GM23338 (cell line): ENCODE measurements at regions not wholly inside any gene's neighbourhood (a gene's known extent, or its start where the extent isn't known, plus 50 kb on each side); places are given as distances from the start of the nearest gene placed in this dataset.

Experiments
- ATAC-seq: fragments of 200-7000 bp; cut with Tn5 transposase; 3 replicates; pipeline ENCODE4 v1.9.1; 2020
- DNase-seq: peaks from one replicate; pipeline ENCODE4 v3.0.0-alpha.2; 2015; ENCODE audit warnings: low spot score
- H2AFZ ChIP-seq: fragments of 200-600 bp; sonication (generic); 2 replicates; pipeline ENCODE4 v1.8.0; 2016; ENCODE audit warnings: antibody characterized with exemption, mild to moderate bottlenecking, moderate library complexity
- H3F3A ChIP-seq: fragments of 200-600 bp; sonication (generic); replicated peaks from 2 replicates; pipeline ENCODE4 v1.8.0; 2017; ENCODE audit warnings: antibody characterized with exemption, mixed run types, low read depth
- H3K27ac ChIP-seq: fragments of 200-600 bp; sonication (generic); 2 replicates; pipeline ENCODE4 v1.6.1; 2016; ENCODE audit warnings: low read depth
- H3K27me3 ChIP-seq: fragments of 200-600 bp; sonication (generic); 2 replicates; pipeline ENCODE4 v1.8.0; 2016; ENCODE audit warnings: mild to moderate bottlenecking, mixed run types, moderate library complexity; ENCODE audit not compliant: insufficient read depth
- H3K36me3 ChIP-seq: fragments of 200-600 bp; sonication (generic); 2 replicates; pipeline ENCODE4 v1.8.0; 2016; ENCODE audit warnings: mild to moderate bottlenecking; ENCODE audit not compliant: insufficient read depth
- H3K4me1 ChIP-seq: fragments of 200-600 bp; sonication (generic); 2 replicates; pipeline ENCODE4 v1.8.0; 2016; ENCODE audit warnings: mild to moderate bottlenecking, moderate library complexity; ENCODE audit not compliant: insufficient read depth
- H3K4me2 ChIP-seq: fragments of 200-600 bp; sonication (generic); 2 replicates; pipeline ENCODE4 v1.7.1; 2017; ENCODE audit warnings: mixed run types
- H3K4me3 ChIP-seq: fragments of 200-600 bp; sonication (generic); 2 replicates; pipeline ENCODE4 v1.6.1; 2016; ENCODE audit warnings: mixed run types
- H3K79me2 ChIP-seq: fragments of 200-600 bp; sonication (generic); replicated peaks from 2 replicates; pipeline ENCODE4 v1.8.0; 2017; ENCODE audit warnings: mild to moderate bottlenecking; ENCODE audit not compliant: insufficient read depth
- H3K9me2 ChIP-seq: fragments of 200-600 bp; sonication (generic); 2 replicates; pipeline ENCODE4 v1.8.0; 2017; ENCODE audit not compliant: insufficient read depth
- H4K20me1 ChIP-seq: fragments of 200-600 bp; sonication (generic); replicated peaks from 2 replicates; pipeline ENCODE4 v1.8.0; 2017; ENCODE audit warnings: mild to moderate bottlenecking; ENCODE audit not compliant: insufficient read depth
- H3K27ac Mint-ChIP-seq: 2 replicates; pipeline ENCODE4 v1.8.0; 2020; ENCODE audit warnings: inconsistent platforms, mild to moderate bottlenecking, moderate library complexity, mixed read lengths
- H3K27me3 Mint-ChIP-seq: 3 replicates; pipeline ENCODE4 v1.8.0; 2022; ENCODE audit warnings: low read depth, mild to moderate bottlenecking, moderate library complexity, mixed read lengths, inconsistent platforms; ENCODE audit not compliant: insufficient read depth, poor library complexity
- H3K36me3 Mint-ChIP-seq: 3 replicates; pipeline ENCODE4 v1.8.0; 2021; ENCODE audit warnings: low read depth, mild to moderate bottlenecking, inconsistent platforms, moderate library complexity, mixed read lengths
- H3K4me1 Mint-ChIP-seq: 3 replicates; pipeline ENCODE4 v1.8.0; 2020; ENCODE audit warnings: mild to moderate bottlenecking, inconsistent platforms, mixed read lengths
- H3K4me3 Mint-ChIP-seq: 3 replicates; pipeline ENCODE4 v1.8.0; 2021; ENCODE audit warnings: moderate library complexity, mild to moderate bottlenecking, inconsistent platforms, mixed read lengths
- H3K9me3 Mint-ChIP-seq: 3 replicates; pipeline ENCODE4 v1.8.0; 2020; ENCODE audit warnings: moderate library complexity, mild to moderate bottlenecking, inconsistent platforms, mixed read lengths
- CREB1 ChIP-seq: fragments of 250-450 bp; sonication (Bioruptor Pico); IDR thresholded peaks from 2 replicates; pipeline ENCODE4 v1.5.0; 2020; ENCODE audit warnings: low read depth, mild to moderate bottlenecking, moderate library complexity
- CTCF ChIP-seq, 2 experiments: fragments of 200-600 bp in 1 of 2; sonication (generic) in 1 of 2; conservative IDR thresholded peaks; 2 replicates each; pipeline versions ENCODE4 v1.5.1 to v1.6.1; 2016 to 2017; ENCODE audit warnings: antibody characterized with exemption in 2 of 2, low read depth in 2 of 2, mild to moderate bottlenecking in 2 of 2, moderate library complexity in 1 of 2
- EZH2 ChIP-seq: fragments of 200-600 bp; sonication (generic); IDR thresholded peaks from one replicate; pipeline ENCODE4 v1.8.0; 2017; ENCODE audit warnings: antibody characterized with exemption, mild to moderate bottlenecking, low read depth; ENCODE audit not compliant: unreplicated experiment
- EZH2phosphoT487 ChIP-seq: fragments of 200-600 bp; sonication (generic); IDR thresholded peaks from one replicate; pipeline ENCODE4 v1.8.1; 2018; ENCODE audit warnings: antibody characterized with exemption; ENCODE audit not compliant: unreplicated experiment
- JUNB ChIP-seq: IDR thresholded peaks from one replicate; pipeline ENCODE4 v1.6.1; 2016; ENCODE audit warnings: antibody characterized with exemption; ENCODE audit not compliant: unreplicated experiment
- NANOG ChIP-seq: IDR thresholded peaks from 2 replicates; pipeline ENCODE4 v1.6.1; 2016; ENCODE audit warnings: antibody characterized with exemption, borderline replicate concordance
- REST ChIP-seq: IDR thresholded peaks from one replicate; pipeline ENCODE4 v1.6.1; 2018; ENCODE audit warnings: antibody characterized with exemption; ENCODE audit not compliant: unreplicated experiment
- STAT1 ChIP-seq: IDR thresholded peaks from one replicate; pipeline ENCODE4 v1.6.1; 2016; ENCODE audit warnings: antibody characterized with exemption; ENCODE audit not compliant: unreplicated experiment
- ZNF114 ChIP-seq: fragments of 250-450 bp; sonication (Bioruptor Pico); IDR thresholded peaks from 2 replicates; pipeline ENCODE4 v1.5.0; 2020; ENCODE audit warnings: mild to moderate bottlenecking, moderate library complexity
- ZNF331 ChIP-seq: fragments of 250-450 bp; sonication (Bioruptor Pico); IDR thresholded peaks from 2 replicates; pipeline ENCODE4 v1.5.0; 2020; ENCODE audit warnings: low read depth, mild to moderate bottlenecking, moderate library complexity
- TF ChIP-seq, protein P1 (sequence below): IDR thresholded peaks from 2 replicates; pipeline ENCODE4 v1.6.1; 2016; ENCODE audit warnings: antibody characterized with exemption
- TF ChIP-seq, protein P2 (sequence below): fragments of 250-450 bp; sonication (Bioruptor Pico); IDR thresholded peaks from 2 replicates; pipeline ENCODE4 v1.5.0; 2020; ENCODE audit warnings: mild to moderate bottlenecking, moderate library complexity

GRCh38 chr11:114929351-114930000 is 251.1 kb downstream of the NXPE2 start (continued):
- TF ChIP-seq CREB1 = no peak
- no peak for TF ChIP-seq REST
- no peak for TF ChIP-seq JUNB

DNA sequence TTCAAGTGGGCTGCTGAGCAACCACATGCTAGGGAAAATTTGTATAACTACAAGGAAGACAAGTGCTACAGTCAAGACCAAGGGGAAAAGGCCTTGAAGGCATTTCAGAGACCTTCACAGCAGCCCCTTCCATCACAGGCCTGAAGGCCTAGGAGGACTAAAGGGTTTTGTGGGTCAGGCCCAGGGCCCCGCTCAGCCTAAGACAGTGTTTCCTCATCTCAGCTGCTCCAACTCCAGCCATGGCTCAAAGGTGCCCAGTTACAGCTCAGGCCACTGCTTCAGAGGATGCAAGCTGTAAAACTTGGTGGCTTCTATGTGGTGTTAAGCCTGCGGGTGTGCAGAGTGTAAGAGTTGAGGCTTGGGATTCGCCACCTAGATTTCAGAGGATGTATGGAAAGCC is 260.5 kb downstream of the NXPE2 start:
- no peaks in the 10 kb centered on the region for H3K79me2 ChIP-seq
- H3K4me3 ChIP-seq = no peak overlapping the region
- DNase-seq (no peak), ATAC-seq (no peak)
- no peak overlapping the region for H3K27ac Mint-ChIP-seq
- H4K20me1 ChIP-seq = no peaks in the 10 kb centered on the region
- peaks cover 54% of the 10 kb centered on the region for H3K9me3 Mint-ChIP-seq
- no peaks in the 10 kb centered on the region for H3K9me2 ChIP-seq
- H3K4me1 ChIP-seq = no peaks in the 10 kb centered on the region
- no peak overlapping the region for H3K27ac ChIP-seq
- no peaks in the 10 kb centered on the region for H3F3A ChIP-seq
- no peak overlapping the region for H3K4me2 ChIP-seq
- no peak overlapping the region for H3K4me3 Mint-ChIP-seq
- H2AFZ ChIP-seq = no peak overlapping the region
- no peaks in the 10 kb centered on the region for H3K27me3 ChIP-seq
- H3K36me3 ChIP-seq = peaks cover 4% of the 10 kb centered on the region; the same call in 1 of the 2 replicates
- H3K27me3 Mint-ChIP-seq = peaks cover 7% of the 10 kb centered on the region
- H3K36me3 Mint-ChIP-seq = peaks cover 29% of the 10 kb centered on the region
- no peaks in the 10 kb centered on the region; the same call in 2 of the 3 replicates for H3K4me1 Mint-ChIP-seq
- TF ChIP-seq CREB1 (no peak), STAT1 (no peak), JUNB (no peak), EZH2 (no peak), EZH2phosphoT487 (no peak), CTCF (conservative IDR thresholded peaks at IDR 0.05; ENCODE audit: low read depth in 2 of 2) (no peak), ZNF331 (no peak), ZNF114 (CRISPR knock-in tag) (no peak), NANOG (no peak)
- TF ChIP-seq, protein P1, sequence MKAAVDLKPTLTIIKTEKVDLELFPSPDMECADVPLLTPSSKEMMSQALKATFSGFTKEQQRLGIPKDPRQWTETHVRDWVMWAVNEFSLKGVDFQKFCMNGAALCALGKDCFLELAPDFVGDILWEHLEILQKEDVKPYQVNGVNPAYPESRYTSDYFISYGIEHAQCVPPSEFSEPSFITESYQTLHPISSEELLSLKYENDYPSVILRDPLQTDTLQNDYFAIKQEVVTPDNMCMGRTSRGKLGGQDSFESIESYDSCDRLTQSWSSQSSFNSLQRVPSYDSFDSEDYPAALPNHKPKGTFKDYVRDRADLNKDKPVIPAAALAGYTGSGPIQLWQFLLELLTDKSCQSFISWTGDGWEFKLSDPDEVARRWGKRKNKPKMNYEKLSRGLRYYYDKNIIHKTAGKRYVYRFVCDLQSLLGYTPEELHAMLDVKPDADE = no peak
- TF ChIP-seq, protein P2, sequence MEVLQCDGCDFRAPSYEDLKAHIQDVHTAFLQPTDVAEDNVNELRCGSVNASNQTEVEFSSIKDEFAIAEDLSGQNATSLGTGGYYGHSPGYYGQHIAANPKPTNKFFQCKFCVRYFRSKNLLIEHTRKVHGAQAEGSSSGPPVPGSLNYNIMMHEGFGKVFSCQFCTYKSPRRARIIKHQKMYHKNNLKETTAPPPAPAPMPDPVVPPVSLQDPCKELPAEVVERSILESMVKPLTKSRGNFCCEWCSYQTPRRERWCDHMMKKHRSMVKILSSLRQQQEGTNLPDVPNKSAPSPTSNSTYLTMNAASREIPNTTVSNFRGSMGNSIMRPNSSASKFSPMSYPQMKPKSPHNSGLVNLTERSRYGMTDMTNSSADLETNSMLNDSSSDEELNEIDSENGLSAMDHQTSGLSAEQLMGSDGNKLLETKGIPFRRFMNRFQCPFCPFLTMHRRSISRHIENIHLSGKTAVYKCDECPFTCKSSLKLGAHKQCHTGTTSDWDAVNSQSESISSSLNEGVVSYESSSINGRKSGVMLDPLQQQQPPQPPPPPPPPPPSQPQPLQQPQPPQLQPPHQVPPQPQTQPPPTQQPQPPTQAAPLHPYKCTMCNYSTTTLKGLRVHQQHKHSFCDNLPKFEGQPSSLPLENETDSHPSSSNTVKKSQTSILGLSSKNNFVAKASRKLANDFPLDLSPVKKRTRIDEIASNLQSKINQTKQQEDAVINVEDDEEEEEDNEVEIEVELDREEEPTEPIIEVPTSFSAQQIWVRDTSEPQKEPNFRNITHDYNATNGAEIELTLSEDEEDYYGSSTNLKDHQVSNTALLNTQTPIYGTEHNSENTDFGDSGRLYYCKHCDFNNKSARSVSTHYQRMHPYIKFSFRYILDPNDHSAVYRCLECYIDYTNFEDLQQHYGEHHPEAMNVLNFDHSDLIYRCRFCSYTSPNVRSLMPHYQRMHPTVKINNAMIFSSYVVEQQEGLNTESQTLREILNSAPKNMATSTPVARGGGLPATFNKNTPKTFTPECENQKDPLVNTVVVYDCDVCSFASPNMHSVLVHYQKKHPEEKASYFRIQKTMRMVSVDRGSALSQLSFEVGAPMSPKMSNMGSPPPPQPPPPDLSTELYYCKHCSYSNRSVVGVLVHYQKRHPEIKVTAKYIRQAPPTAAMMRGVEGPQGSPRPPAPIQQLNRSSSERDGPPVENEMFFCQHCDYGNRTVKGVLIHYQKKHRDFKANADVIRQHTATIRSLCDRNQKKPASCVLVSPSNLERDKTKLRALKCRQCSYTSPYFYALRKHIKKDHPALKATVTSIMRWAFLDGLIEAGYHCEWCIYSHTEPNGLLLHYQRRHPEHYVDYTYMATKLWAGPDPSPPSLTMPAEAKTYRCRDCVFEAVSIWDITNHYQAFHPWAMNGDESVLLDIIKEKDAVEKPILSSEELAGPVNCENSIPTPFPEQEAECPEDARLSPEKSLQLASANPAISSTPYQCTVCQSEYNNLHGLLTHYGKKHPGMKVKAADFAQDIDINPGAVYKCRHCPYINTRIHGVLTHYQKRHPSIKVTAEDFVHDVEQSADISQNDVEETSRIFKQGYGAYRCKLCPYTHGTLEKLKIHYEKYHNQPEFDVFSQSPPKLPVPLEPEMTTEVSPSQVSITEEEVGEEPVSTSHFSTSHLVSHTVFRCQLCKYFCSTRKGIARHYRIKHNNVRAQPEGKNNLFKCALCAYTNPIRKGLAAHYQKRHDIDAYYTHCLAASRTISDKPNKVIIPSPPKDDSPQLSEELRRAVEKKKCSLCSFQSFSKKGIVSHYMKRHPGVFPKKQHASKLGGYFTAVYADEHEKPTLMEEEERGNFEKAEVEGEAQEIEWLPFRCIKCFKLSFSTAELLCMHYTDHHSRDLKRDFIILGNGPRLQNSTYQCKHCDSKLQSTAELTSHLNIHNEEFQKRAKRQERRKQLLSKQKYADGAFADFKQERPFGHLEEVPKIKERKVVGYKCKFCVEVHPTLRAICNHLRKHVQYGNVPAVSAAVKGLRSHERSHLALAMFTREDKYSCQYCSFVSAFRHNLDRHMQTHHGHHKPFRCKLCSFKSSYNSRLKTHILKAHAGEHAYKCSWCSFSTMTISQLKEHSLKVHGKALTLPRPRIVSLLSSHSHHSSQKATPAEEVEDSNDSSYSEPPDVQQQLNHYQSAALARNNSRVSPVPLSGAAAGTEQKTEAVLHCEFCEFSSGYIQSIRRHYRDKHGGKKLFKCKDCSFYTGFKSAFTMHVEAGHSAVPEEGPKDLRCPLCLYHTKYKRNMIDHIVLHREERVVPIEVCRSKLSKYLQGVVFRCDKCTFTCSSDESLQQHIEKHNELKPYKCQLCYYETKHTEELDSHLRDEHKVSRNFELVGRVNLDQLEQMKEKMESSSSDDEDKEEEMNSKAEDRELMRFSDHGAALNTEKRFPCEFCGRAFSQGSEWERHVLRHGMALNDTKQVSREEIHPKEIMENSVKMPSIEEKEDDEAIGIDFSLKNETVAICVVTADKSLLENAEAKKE = no peak
